Erythroblast (primary cell): ENCODE measurements at regions not wholly inside any gene's neighbourhood (a gene's known extent, or its start where the extent isn't known, plus 50 kb on each side); places are given as distances from the start of the nearest gene placed in this dataset.

Experiments
- GATA1 ChIP-seq: IDR thresholded peaks from 2 replicates; pipeline ENCODE4 v1.6.1; 2011; ENCODE audit warnings: low read depth, mild to moderate bottlenecking, control low read depth, low read length, moderate library complexity
- POLR2A ChIP-seq: IDR thresholded peaks from 2 replicates; pipeline ENCODE4 v1.6.1; 2011; ENCODE audit warnings: mild to moderate bottlenecking, low read length

DNA sequence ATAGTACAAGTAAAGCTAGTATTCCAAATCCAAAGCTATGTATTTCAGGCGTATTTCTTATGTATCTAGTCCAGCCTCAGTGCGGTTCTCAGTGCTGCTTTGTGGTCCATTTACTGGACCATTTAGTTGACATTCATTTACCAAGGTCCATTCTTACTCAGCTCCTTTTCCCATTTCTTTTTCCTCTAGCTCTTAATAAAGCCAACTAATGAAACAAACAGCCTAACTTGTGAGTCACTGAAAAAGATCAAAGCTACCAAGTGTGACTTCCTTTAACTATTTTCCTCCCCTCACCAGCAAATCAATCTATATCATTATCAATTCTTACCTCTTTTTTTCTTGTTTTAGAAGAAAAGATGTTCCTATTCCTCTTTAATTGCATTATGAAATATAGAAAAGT, 64.0 kb downstream of the CYB561 start:
- TF ChIP-seq POLR2A (no peak), GATA1 (no peak)
